ENCODE measurements at regions not wholly inside any gene's neighbourhood (a gene's known extent, or its start where the extent isn't known, plus 50 kb on each side); places are given as distances from the start of the nearest gene placed in this dataset.

GRCh38 chr10:22780474-22780885 lies 66.1 kb upstream of the PIP4K2A start (continued):
- TF ChIP-seq ZNF532 (CRISPR knock-in tag; IDR thresholded peaks at IDR 0.05; ENCODE audit: borderline replicate concordance), result no peak
- TF ChIP-seq, protein P1, sequence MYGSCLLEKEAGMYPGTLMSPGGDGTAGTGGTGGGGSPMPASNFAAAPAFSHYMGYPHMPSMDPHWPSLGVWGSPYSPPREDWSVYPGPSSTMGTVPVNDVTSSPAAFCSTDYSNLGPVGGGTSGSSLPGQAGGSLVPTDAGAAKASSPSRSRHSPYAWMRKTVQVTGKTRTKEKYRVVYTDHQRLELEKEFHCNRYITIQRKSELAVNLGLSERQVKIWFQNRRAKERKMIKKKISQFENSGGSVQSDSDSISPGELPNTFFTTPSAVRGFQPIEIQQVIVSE (CRISPR knock-in tag; IDR thresholded peaks at IDR 0.05; ENCODE audit: borderline replicate concordance), result no peak
- no peak for TF ChIP-seq AR (CRISPR knock-in tag; IDR thresholded peaks at IDR 0.05)
- TF ChIP-seq, protein P2, sequence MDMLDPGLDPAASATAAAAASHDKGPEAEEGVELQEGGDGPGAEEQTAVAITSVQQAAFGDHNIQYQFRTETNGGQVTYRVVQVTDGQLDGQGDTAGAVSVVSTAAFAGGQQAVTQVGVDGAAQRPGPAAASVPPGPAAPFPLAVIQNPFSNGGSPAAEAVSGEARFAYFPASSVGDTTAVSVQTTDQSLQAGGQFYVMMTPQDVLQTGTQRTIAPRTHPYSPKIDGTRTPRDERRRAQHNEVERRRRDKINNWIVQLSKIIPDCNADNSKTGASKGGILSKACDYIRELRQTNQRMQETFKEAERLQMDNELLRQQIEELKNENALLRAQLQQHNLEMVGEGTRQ (CRISPR knock-in tag; IDR thresholded peaks at IDR 0.05), result no peak
- TF ChIP-seq TEAD1 (CRISPR knock-in tag; IDR thresholded peaks at IDR 0.05), result no peak
- TF ChIP-seq FOXK1 (CRISPR knock-in tag; IDR thresholded peaks at IDR 0.05), result no peak

DNA sequence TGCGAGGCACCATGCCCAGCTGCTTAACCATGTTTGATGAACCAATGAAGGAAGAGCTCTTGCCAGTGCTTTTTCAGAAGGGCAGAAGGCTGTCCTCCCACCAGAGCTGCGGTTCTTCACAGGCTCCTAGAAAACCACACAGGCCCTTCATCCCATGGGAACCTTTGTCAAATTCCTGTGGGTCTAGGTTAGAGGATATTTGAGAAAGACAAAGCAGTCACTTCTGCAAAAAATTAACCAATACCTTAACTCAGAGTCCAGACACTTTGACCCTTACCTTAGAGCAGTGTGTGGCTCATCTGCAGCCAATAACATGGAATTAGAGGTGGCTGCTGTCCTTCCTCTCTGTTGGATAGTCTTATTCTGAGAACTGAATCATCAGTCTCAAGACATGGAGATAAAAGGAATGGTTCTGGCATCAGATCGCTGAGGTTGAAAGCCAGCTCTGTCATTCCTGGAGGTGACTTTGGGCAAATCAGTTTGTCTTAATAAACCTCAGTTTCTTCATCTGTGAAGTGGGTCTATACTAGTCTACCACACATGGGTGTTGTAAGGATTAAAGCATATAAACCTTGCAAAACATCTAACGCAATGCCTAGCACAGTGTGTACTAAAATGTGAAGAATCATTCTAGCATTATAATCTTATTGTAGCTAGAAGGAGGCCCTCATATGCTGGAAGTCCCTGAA lies 65.1 kb upstream of the PIP4K2A start:
- no peaks in the 10 kb centered on the region for H3K4me1 Mint-ChIP-seq
- no peak for ATAC-seq
- H3K27ac Mint-ChIP-seq, result no peak overlapping the region
- H3K4me3 Mint-ChIP-seq, result no peak overlapping the region
- ChIA-PET CTCF (no interaction called here), POLR2A (no interaction called here)
- H3K27me3 Mint-ChIP-seq (ENCODE audit: low read depth), result no peaks in the 10 kb centered on the region
- H3K36me3 Mint-ChIP-seq, result peaks cover 10% of the 10 kb centered on the region
- peaks cover 10% of the 10 kb centered on the region for H3K9me3 Mint-ChIP-seq
- TF ChIP-seq NFE2L1 (CRISPR knock-in tag; IDR thresholded peaks at IDR 0.05) (no peak), PRRX2 (CRISPR knock-in tag; IDR thresholded peaks at IDR 0.05) (no peak), GRHL2 (CRISPR knock-in tag; IDR thresholded peaks at IDR 0.05; ENCODE audit: insufficient replicate concordance, severe bottlenecking) (no peak)
- TF ChIP-seq, protein P3, sequence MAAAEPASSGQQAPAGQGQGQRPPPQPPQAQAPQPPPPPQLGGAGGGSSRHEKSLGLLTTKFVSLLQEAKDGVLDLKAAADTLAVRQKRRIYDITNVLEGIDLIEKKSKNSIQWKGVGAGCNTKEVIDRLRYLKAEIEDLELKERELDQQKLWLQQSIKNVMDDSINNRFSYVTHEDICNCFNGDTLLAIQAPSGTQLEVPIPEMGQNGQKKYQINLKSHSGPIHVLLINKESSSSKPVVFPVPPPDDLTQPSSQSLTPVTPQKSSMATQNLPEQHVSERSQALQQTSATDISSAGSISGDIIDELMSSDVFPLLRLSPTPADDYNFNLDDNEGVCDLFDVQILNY (CRISPR knock-in tag; IDR thresholded peaks at IDR 0.05), result no peak
- TF ChIP-seq, protein P4, sequence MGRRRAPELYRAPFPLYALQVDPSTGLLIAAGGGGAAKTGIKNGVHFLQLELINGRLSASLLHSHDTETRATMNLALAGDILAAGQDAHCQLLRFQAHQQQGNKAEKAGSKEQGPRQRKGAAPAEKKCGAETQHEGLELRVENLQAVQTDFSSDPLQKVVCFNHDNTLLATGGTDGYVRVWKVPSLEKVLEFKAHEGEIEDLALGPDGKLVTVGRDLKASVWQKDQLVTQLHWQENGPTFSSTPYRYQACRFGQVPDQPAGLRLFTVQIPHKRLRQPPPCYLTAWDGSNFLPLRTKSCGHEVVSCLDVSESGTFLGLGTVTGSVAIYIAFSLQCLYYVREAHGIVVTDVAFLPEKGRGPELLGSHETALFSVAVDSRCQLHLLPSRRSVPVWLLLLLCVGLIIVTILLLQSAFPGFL (CRISPR knock-in tag; IDR thresholded peaks at IDR 0.05; ENCODE audit: borderline replicate concordance), result no peak
- no peak for DNase-seq (ENCODE audit: low spot score)

- POLR2A ChIA-PET, result no interaction called here
- CTCF ChIA-PET, result no interaction called here
- Mint-ChIP-seq H3K27me3 (ENCODE audit: low read depth) (no peaks in the 10 kb centered on the region), H3K9me3 (peaks cover 27% of the 10 kb centered on the region), H3K4me3 (no peak overlapping the region), H3K27ac (no peak overlapping the region), H3K36me3 (peaks cover 16% of the 10 kb centered on the region), H3K4me1 (no peaks in the 10 kb centered on the region)
- DNase-seq (ENCODE audit: low spot score) (no peak), ATAC-seq (no peak)
- TF ChIP-seq GRHL2 (CRISPR knock-in tag; IDR thresholded peaks at IDR 0.05; ENCODE audit: insufficient replicate concordance, severe bottlenecking) (no peak), ZNF138 (CRISPR knock-in tag; conservative IDR thresholded peaks at IDR 0.05) (no peak), MLX (CRISPR knock-in tag; IDR thresholded peaks at IDR 0.05) (no peak), AFF4 (CRISPR knock-in tag; IDR thresholded peaks at IDR 0.05; ENCODE audit: borderline replicate concordance) (no peak), KAT7 (CRISPR knock-in tag; IDR thresholded peaks at IDR 0.05; ENCODE audit: borderline replicate concordance) (no peak), PRRX2 (CRISPR knock-in tag; IDR thresholded peaks at IDR 0.05) (no peak), CREM (CRISPR knock-in tag; IDR thresholded peaks at IDR 0.05) (no peak)
These were observed 59.7 kb upstream of the PIP4K2A start for GRCh38 chr10:22774102-22774501.
